Bronchial epithelial cell (primary cell): ENCODE measurements at regions not wholly inside any gene's neighbourhood (a gene's known extent, or its start where the extent isn't known, plus 50 kb on each side); places are given as distances from the start of the nearest gene placed in this dataset.

Source experiments
- DNase-seq: peaks from one replicate; pipeline ENCODE4 v3.0.0-alpha.2; 2010; ENCODE audit warnings: low read depth
- FAIRE-seq: peaks from 2 replicates; lab custom pipeline; 2011; peaks lifted over from hg19 to GRCh38; lab: Jason Lieb, UNC
- H3K27me3 ChIP-seq: 2 replicates; pipeline ENCODE4 v1.5.1; 2011; ENCODE audit warnings: low read length; ENCODE audit not compliant: control insufficient read depth, insufficient read depth
- H3K36me3 ChIP-seq: 2 replicates; pipeline ENCODE4 v1.5.1; 2011; ENCODE audit warnings: low read length; ENCODE audit not compliant: control insufficient read depth, insufficient read depth
- H3K4me3 ChIP-seq: 2 replicates; pipeline ENCODE4 v1.5.1; 2011; ENCODE audit warnings: mild to moderate bottlenecking, low read depth, low read length, control low read depth
- CTCF ChIP-seq: IDR thresholded peaks from 2 replicates; pipeline ENCODE4 v1.5.1; 2011; ENCODE audit warnings: mild to moderate bottlenecking, moderate library complexity, low read length, control low read depth, inconsistent platforms; ENCODE audit not compliant: insufficient read depth, severe bottlenecking

GRCh38 chr12:42824327-42824726 lies 234.8 kb upstream of the PRICKLE1 start:
- DNase-seq, result no peak
- no peak for TF ChIP-seq CTCF
- Histone ChIP-seq H3K36me3 (no peaks in the 10 kb centered on the region), H3K27me3 (no peaks in the 10 kb centered on the region), H3K4me3 (no peak overlapping the region)
- no peak for FAIRE-seq

GRCh38 chr12:42823679-42824078 lies 234.1 kb upstream of the PRICKLE1 start:
- Histone ChIP-seq H3K4me3 (no peak overlapping the region), H3K36me3 (no peaks in the 10 kb centered on the region), H3K27me3 (no peaks in the 10 kb centered on the region)
- FAIRE-seq (no peak), DNase-seq (no peak)
- TF ChIP-seq CTCF, result no peak

GRCh38 chr12:42819846-42820245 lies 230.3 kb upstream of the PRICKLE1 start:
- DNase-seq (no peak), FAIRE-seq (no peak)
- no peak for TF ChIP-seq CTCF
- H3K27me3 ChIP-seq, result no peaks in the 10 kb centered on the region
- H3K36me3 ChIP-seq, result no peaks in the 10 kb centered on the region
- H3K4me3 ChIP-seq, result no peak overlapping the region

GRCh38 chr12:42815068-42815467 lies 225.5 kb upstream of the PRICKLE1 start:
- Histone ChIP-seq H3K36me3 (no peaks in the 10 kb centered on the region), H3K27me3 (no peaks in the 10 kb centered on the region), H3K4me3 (no peak overlapping the region)
- FAIRE-seq, result no peak
- TF ChIP-seq CTCF, result no peak
- no peak for DNase-seq

- no peaks in the 10 kb centered on the region for H3K27me3 ChIP-seq
- H3K4me3 ChIP-seq, result no peak overlapping the region
- DNase-seq, result no peak
- no peak for TF ChIP-seq CTCF
- H3K36me3 ChIP-seq, result no peaks in the 10 kb centered on the region
- FAIRE-seq, result no peak
Observed at GRCh38 chr12:42812871-42813270, 223.3 kb upstream of the PRICKLE1 start.

GRCh38 chr12:42812086-42812485 lies 222.5 kb upstream of the PRICKLE1 start:
- no peaks in the 10 kb centered on the region for H3K27me3 ChIP-seq
- no peak for TF ChIP-seq CTCF
- H3K36me3 ChIP-seq, result no peaks in the 10 kb centered on the region
- DNase-seq (no peak), FAIRE-seq (no peak)
- no peak overlapping the region for H3K4me3 ChIP-seq
